Kasumi-1 (cell line): ENCODE measurements at regions not wholly inside any gene's neighbourhood (a gene's known extent, or its start where the extent isn't known, plus 50 kb on each side); places are given as distances from the start of the nearest gene placed in this dataset.

Experiments
- DNase-seq, 2 experiments: peaks; one replicate each; lab custom pipeline; 2025; lab: John Stamatoyannopoulos, UW

DNA sequence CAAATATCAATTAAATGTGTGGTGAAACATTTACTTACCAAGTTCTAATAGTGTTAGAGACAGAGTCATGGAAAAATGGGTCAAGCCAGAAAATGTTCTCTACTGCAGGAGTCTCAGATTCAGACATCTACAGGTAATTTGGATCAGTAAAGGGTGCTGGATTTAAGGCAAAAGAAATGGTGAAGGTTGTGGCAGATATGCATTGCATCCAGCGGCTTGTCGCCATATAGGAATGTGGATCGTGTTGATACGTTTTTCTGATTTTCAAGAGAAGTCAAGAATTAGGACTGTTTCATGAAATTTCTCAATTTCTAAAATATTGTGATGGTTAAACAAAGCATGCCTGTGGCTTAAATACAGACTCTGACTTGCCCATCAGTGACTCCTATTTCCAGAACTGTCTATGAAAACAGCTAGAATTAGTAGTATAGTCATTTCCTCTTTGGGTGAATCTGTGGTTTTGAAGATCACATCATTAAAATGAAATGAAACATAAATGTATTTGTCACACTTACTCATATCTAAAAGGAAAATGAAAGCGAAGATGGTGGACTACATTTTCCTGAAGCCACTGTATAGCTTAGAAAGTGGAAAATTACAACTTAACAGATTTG is 110.1 kb upstream of the VEGFC start:
- peak; percentile 41 to 46 for DNase-seq

DNA sequence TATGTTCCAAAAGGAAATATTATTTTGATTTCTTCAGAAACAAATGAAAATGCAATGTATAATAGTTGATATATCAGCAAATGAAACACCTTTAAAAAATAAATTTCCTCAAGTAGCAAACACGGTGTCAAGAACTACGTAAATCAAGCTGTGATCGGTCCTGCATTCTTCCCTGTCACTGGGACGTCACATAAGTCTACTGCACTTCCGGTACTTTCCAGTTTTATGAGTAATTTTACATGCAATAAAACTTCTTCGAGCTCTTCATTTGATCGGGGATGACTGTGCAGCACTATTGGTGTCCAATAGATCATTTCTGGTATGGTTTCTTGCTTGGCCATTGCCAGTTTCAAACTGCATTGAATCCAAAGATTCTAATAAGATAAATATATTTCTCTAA is 114.0 kb upstream of the VEGFC start:
- no peak for DNase-seq

DNA sequence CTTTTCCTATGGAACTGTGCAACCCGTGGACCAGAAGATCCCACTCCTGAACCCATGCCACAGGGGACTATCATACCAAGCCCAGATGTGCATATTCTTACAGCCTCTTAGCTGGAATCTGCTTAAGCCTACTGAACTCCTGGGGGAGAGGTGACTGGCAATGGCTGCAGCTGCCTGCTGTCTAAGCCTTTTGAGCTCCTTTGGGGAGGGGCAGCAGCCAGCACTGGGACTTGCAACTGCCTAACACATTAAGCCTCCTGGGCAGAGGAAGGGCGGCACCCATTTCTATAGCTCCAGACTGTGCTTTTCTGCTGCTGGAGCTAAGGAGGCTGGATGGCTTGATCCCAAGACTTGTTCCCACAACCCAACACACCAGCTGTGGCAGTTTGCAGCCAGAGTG is 117.9 kb upstream of the VEGFC start:
- DNase-seq: no peak

DNA sequence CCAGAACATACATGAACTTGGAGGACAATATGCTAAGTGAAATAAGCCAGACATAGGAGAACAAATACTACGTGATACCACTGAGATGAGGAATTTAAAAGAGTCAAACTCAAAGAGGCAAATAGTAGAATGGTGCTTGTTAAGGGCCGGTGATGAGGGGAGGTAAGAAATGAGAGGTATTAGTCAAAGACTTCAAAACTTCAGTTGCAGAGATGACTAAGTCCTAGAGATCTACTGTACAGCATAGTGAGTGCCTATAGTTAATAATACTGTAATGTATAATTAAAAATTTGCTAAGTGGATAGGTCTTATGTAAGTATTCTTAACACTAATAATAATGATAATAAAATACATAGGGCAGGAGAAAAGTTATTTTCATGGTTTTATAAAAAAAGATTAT is 126.9 kb upstream of the VEGFC start:
- DNase-seq: no peak

DNA sequence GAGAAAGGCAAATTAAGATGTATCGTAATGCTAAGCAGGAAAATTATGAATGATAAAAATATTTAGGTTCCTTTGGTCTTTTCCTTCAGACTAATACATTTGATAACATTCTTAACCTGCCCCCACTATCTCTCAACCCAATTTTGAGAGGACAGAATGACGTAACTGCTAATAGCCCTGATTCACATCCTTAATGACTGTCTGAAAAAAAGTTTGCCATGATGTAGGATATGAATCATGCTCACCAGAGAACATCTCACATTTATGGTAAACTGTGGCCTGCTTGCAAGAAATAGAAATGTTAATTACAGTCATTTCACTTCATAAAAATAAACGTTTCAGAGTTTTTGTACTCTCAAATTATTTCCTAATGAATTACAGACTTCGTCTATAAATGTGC is 128.0 kb upstream of the VEGFC start:
- no peak for DNase-seq

DNA sequence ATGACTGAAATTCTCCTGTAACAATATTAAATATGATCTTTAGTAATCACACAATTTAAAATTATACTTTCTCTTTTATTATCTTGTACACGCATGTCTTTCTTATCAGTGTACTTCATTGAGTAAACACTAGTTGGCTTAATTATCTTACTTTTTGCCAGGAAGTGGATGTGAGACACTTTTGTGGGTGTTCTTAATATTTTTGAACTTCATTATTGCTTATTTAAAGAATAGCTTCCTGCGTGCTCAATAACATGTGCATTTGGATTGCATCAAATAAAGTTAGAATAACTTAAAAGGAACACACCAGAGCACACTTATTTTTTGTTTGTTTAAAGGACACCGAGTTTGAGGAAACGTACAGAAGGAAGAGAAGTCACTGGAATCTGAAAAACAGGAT is 128.5 kb upstream of the VEGFC start:
- no peak for DNase-seq

DNA sequence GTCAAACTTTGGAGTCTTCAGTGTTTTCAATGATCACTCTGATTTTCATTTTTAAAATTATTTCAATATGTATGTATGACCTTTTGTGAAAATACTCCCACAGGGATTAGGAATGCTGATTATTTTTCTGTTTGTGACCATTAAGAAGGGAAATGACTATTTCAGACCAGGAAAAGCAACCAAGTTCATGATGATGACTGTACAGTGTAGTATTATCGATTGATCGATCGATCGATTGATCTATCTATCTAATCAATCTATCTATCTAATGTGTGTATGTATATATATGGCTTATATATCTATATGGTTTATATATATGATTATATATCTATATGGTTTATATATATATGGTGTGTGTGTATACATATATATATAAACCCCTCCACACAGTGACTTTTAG is 131.5 kb upstream of the VEGFC start:
- no peak for DNase-seq

DNA sequence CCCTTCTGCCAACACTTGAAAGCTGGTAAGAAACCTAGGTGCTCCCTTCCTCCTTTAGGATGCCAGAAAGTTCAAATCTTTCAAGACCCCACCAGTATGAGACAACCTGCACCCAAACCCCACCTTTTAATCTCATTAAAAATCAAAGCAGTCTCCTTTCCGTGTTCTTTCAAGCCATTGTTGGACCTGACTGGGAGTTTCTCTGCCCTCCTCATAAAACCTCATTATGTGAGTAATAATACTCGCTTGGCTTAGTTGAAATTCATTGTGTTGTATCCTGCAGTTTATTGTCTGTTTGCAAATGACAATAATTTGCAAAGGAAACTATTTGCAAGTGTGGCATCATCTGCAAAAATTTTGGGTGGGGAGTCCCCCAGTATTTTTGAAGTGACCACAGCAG is 133.2 kb upstream of the VEGFC start:
- DNase-seq: no peak

DNA sequence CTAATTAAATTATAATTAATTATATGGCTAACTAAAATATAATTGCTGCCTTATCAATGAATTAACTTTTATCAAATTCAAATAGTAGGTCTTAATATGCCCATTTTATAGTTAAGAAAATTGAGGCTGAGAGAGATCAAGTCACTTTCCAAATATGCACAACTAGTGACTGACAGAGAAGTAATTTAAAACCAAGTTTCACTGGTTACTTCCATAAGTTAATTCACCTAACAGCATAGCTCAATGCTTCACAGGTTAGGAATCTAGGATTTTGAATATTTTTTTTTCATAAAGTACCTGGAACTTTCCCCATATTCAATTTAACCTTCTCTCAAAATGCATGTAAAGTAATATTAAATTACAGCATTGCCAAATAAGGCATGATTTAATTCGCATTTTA is 134.4 kb upstream of the VEGFC start:
- DNase-seq: no peak

DNA sequence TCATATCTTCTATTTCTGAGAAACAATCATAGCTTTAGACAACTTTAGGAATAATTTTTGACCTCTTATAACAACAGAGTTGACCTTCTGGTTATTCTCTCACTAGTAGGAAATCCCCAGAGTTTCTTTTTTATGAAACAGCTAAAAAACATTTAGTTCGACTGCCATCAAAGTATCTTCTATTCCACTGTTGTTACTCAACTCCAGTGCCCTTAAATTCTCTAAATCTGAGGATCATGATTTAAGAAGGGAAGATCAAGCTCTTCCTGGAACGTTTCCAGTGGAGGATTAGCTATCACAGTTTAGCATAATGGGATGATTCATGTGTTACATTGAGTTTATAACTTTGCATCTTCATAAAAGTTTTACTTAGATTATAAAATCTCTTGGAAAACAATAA is 134.9 kb upstream of the VEGFC start:
- DNase-seq: no peak

DNA sequence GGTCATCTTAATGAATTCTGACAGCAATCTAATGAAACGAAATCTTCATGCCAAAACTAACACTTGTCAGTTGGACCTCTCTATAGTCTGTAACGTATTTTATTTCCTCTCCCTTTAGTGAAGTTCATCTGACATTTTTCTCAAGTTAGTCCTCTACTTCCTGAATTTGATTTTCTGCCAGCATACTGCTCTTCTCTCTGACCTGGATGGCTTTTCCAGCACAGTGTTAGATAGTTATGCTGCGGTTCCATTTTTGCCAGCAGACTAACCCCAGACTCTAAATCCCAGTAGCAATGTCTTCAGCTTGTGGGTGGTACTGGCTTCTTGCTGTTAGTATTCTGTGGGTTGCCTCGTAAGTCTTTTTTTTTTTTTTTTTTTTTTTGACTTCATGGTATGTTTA is 146.7 kb upstream of the VEGFC start:
- DNase-seq: no peak

DNA sequence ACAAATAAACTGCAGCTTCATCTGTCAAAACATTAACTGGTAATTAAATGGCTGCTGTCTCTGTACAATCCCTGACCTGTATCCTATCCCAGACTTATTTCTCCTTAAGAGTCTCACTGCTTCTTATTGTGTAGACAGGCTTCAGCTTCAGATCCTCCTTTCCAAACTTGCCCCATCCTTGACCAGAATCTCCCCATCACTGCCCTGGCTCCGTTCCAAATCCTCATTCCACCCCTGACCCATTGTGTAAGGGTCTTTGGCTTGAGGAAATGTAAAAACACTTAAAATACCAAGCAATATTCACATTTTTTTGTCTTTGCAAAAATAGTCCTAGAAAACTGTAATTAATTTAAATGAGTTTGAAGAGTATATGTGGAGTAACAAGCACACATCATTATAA is 152.6 kb upstream of the VEGFC start:
- DNase-seq: no peak

DNA sequence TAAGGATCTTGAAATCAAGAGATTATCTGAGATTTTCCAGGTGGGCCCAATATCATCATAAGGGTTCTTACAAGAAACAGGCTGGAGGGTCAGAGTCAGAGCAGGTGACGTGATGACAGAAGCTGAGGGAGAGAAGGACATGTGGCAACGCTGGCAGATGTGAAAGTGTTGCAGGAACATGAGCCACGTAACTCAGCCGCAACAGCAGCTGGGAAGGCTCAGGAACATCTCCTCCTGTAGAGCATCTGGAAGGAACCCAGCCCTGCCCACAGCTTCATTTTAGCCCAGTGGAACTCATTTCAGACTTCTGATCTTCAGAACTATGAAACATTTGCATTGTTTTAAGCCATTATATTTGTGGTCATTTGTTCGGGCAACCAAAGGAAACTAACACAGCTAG is 156.3 kb upstream of the VEGFC start:
- no peak for DNase-seq

DNA sequence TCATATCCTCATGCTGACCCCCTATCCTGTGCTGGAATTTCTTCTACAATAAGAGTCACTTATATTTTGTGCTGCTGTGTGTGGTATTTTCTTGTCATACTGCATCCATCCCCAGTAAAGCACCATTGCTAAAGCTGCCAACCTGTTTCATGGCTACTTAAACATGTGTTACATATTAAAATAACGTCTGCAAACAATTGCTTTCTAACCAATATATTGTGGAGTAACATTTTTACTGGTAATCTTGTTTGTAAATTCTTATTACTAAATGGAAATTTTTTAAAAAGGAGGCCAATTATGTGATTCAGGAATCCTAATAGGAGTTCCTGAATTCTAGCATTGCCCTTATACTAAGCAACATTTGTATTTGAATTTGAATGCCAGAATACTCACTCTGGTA is 160.3 kb upstream of the VEGFC start:
- no peak for DNase-seq

DNA sequence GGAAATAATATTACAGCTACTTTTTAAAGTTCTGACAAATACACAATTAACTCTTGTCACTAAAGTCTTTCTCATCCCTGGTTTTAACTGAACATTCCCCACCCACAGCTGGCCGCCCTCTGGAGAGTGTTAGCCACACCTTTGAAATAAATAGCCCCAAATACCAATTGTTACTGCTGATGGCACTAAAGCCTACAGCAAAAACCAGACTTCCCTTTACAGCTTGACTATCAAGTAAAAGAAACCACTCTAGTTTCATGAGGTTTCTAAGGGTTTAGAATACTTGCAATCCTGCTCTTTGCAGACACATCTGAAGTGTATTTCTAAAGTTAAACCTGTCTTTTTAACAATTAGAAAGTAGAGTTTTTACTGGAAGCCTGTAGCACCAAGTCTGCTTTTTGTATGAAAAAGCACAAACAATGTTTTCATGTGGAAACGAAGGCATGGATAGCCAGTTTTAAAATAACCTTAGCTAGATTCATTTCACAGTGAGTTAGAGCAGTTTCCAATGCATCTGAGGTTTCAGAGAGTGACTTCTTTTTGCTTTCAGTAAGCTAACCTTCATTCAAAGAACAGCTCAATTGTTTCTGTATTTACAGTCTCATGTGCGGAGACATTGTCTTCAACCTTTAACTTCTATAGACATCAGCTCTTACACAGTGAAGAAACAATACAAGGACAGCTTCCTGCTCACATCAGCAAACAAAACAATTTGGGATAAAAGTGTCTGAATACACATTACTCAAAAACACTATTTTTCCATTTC is 164.8 kb upstream of the VEGFC start:
- DNase-seq: no peak

DNA sequence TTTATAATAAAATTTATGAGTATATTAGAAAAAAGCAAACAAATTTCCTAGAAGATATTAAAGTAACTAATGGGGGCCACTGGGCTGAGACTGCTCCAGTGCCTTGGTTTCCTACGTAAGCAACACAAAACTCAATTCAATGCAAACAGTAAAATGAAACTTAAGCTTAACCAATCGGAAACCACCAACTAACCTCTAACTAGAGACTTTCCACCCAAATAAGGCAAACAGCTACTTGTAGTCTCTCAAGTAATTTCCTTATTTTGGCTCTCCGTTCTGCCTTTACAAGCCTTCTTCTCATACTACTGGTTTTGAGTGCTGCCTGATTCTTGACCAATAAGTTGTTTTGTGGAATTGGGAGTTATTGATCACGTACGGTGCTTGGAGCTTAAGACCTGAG is 167.3 kb upstream of the VEGFC start:
- no peak for DNase-seq

DNA sequence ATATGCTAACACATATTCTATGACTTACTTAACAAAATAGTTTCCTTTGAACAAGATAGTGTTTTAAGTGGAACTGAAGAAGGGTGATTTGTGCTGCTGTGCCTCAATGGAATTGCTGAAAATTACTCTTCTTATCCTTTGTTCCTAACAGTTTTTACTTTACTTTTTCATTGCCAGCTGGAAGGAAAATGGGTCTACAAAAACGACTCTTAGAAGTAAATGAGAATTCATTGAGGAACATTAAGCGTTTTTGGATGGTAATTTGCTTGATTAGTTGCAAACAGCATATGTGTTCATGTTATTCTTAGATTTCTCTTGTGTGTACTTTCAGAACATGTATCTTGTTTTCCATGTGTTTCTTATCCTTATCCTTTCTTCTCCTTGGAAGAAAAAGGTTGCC is 170.4 kb upstream of the VEGFC start:
- no peak for DNase-seq

DNA sequence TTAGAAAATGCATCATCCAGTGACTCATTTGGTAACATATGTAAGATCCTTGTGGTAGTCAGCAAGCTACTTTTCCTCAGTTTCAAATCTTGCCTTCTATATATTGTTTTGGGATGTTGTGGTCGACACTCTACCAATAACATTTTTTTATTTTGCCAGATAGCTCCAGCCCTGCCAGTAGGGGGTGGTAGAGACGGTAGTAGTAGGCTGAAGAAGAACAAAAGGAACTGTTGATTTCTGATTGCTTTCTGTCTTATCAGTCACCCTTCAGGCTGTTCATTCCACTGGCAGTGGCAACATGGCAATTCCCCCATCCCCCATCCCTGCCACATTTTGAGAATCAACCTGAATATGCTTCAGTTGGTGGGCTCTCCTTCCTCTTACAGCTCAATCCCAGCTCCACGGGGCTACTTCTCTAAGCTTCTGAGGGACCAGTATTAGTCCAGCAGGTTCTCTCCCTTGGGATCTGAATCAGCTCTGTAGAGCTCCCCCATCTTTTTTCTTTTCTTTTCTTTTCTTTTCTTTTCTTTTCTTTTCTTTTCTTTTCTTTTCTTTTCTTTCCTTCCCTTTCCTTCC is 171.5 kb upstream of the VEGFC start:
- DNase-seq: peak; percentile 42 to 56

DNA sequence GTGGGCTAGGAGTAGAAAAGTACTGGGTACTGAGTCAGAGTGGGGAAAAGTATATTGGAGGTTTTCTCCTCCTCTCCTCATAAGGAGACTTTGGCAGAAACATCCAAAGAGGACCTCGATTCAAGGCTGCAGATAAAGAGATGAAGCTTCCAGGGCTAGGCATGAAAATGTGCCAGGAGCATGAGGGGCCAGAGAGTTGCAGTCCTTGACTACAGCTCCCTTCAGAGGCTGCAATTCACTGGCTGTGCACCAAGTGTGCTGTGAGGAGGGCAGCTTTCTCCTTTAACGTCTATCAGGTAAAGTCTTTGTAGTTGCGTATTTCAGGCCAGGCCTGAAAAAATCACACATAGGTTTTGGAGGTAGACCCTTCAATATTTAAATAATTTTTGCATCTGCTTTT is 174.9 kb upstream of the VEGFC start:
- DNase-seq: no peak

DNA sequence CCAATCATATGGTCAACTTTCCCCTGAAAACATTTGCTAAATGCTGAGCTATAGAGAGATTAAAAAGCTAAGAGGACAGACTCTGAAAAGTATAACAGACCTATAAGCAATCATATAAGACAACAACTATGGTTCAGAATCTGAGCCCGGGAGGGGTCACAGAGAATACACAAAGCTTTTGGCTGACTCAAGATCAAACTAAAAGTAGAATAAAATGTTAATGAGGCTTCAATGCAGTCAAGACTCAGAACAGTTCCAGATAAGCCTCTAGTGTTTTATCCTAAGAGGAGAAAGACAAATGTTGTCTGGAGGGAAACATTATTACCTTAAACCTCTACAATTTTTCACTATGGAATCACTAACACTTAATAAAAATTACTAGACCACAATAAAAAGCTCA is 175.4 kb upstream of the VEGFC start:
- no peak for DNase-seq

DNA sequence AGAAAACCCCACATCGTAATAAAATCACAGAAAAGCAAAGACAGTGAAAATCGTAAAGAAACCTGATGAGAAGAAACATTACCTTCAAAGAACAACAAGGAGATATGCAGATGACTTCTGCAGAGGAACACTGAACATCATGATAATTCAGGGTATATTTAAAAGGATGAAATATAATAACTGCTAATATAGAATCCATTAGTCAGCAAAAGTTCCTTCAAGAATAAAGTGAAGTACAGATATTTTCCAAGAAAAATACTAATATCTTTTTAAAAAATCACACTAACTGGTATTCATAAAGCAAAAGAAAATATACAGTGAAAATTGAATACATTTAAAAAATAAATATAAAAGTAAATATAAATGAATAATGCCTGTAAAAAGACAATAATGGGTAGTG is 176.3 kb upstream of the VEGFC start:
- no peak for DNase-seq

DNA sequence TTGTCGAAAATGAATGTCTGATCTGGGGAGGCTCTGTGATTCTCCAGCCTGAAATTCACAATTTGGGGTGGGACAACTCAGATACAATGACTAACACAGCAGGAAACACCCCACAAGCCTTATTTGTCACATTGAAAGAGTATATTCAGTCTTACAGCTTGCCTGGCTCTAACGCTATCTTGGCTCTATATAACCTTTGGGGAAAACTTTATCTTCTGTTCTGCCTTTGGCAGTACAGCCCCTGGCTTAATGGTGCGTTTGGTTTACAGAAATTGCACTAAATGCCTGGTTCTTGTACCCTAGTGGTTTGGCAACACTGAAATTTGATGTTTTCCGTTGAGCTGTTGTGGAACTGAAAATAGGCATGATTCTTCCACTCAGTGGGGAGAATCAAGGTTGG is 178.1 kb upstream of the VEGFC start:
- no peak for DNase-seq

DNA sequence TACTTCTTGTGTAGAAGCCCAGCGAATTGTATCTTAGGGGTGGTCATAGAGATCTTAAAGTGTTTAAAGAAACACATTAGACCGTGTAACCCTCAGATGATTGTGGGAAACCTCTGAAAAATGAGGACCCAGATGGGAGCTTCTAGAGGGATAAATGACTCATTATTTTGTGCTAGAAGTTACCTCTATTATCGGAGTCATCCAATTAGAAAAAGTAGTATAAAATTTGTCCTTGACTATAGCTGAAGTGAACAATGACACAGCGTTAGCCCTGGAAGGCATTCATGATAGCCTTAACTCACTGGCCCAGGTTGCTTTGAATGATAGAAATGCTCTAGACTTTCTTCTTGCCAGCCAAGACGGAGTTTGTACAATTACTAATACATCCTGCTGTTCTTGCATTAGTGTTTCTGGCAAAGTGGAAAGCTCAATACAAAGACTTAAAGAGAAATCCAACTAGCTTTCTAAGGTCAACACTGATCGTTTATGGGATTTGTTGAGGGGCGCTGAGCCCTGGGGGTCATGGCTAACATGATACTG is 178.9 kb upstream of the VEGFC start:
- DNase-seq: no peak

DNA sequence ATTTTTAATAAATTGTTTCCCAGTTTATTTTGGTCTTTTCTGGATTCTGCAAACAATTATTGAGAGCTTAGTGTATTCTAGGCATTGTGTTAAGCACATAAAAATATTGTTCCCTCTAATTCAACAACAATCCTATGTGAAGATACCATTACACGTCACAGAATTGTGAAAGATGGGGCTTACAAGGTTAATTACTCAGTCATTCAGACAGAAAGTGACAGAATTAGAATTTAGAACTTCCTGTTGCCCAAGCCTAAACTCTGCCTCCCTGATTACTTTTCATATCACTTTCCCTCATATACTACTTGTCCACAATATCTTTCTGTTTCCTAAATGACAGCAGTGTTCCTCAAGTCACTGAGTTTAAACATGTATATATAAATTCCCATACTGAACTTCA is 186.7 kb upstream of the VEGFC start:
- no peak for DNase-seq
